ENCODE measurements at regions not wholly inside any gene's neighbourhood (a gene's known extent, or its start where the extent isn't known, plus 50 kb on each side); places are given as distances from the start of the nearest gene placed in this dataset.

DNA sequence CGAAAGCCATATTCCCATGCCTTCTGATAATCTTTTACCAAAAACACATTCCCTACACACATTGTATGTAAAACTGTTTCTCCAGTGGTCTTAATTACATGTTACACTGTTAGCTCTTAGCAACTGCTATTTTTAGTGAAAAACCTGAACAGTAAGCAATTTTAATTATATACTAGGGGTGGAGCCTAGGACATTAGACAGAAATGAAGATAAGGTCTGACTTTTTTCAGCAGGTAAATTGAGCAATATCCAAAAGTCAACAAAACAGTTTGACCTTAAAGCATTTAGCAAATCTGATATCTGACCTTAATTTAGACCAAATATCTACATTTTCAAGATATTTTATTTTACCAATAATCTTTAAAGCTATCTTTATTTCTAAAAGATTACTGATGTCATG is 60.2 kb downstream of the PDE6H start:
- H3K36me3 Mint-ChIP-seq, result no peaks in the 10 kb centered on the region
- no peak overlapping the region for H3K27ac Mint-ChIP-seq
- no peak overlapping the region for H3K4me3 Mint-ChIP-seq
- DNase-seq (ENCODE audit: low spot score in 2 of 2) (no peak), ATAC-seq (no peak)
- peaks cover 2% of the 10 kb centered on the region for H3K9me3 Mint-ChIP-seq
- no peaks in the 10 kb centered on the region for H3K4me1 Mint-ChIP-seq

DNA sequence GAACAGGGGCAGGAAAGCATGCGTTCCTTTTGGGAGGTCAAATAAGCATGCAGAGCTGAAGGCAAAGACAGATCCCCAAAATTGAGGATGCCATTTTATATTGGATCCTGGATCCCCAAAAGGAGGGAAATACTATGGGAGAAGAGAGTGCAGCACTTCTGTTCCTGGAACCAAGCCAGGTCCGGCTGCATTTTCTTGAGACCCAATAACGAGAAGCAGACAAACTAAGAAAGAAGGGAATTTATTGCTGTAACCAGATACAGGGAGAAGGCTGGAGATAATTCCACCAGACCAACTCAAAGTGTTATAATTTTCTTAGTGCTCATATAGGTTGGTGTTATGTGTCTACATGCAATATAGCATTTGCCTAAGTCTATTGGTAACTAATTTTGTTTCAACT is 60.8 kb downstream of the PDE6H start:
- DNase-seq (ENCODE audit: low spot score in 2 of 2) (no peak), ATAC-seq (no peak)
- Mint-ChIP-seq H3K4me3 (no peak overlapping the region), H3K27ac (no peak overlapping the region), H3K9me3 (no peaks in the 10 kb centered on the region), H3K4me1 (no peaks in the 10 kb centered on the region), H3K36me3 (no peaks in the 10 kb centered on the region)

DNA sequence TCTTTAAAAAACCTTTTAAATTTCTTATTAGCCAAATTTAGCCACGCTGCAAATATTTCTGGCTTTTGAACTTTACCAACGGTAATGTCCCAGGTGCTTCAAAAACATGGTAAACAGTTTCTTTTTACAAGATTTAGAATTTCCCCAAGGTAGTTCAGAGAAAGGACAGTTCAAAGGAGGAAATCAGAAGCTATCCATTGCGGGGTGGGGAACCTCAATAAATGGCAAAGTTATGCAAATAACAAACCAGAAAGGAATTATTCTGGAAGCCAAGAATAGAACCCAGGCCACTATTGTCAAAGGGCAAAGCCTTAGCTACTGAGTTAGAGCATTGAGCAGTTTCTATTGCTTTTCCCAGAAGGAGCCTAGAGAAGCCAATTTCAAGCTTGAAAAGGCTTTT is 62.3 kb downstream of the PDE6H start:
- no peak overlapping the region for H3K27ac Mint-ChIP-seq
- H3K4me3 Mint-ChIP-seq, result no peak overlapping the region
- no peaks in the 10 kb centered on the region for H3K9me3 Mint-ChIP-seq
- DNase-seq (ENCODE audit: low spot score in 2 of 2), result no peak
- no peaks in the 10 kb centered on the region for H3K36me3 Mint-ChIP-seq
- no peak for ATAC-seq
- H3K4me1 Mint-ChIP-seq, result no peaks in the 10 kb centered on the region

DNA sequence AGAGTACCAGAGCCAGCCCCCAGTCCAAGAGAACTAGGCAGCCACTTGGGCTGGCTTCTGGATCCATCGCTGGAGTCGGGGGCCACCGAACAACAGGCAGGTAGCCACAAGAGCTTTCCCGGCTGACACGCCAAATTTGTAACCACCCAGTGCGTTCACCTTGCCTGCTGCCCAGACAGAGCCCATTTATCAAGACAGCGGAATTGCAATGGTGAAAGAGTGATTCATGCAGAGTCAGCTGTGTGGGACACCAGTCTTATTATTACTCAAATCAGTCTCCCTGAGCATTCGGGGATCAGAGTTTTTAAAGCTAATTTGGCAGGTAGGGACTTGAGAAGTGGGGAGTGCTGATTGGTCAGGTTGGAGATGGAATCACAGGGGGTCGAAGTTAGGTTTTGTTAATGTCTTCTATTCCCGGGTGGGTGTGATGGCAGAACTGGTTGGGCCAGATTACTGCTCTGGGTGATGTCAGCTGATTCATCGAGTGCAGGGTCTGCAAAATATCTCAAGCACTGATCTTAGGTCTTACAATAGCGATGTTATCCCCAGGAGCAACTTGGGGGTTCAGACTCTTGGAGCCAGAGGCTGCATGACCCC is 64.3 kb downstream of the PDE6H start:
- Mint-ChIP-seq H3K4me3 (no peak overlapping the region), H3K27ac (no peak overlapping the region), H3K9me3 (no peaks in the 10 kb centered on the region), H3K4me1 (no peaks in the 10 kb centered on the region), H3K36me3 (no peaks in the 10 kb centered on the region)
- DNase-seq (ENCODE audit: low spot score in 2 of 2) (no peak), ATAC-seq (no peak)

DNA sequence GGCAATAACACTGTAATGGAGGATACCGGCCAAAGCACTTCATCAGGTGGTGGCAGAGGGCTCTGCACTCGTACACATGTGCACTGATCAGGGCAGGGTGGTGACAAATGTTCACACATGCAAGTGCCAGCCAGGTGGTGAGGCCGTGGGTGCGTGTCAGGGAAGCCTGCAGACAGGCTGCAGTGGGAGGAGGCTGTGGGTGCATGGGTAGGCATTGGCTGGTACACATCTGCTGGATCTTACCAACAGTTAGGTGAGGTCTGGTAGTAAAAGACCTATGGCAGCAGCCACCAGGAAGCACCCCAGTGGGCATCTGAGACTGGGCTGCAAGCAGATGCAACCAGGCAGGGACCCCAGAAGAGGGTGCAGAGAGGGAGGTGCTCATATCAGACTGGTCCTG is 65.3 kb downstream of the PDE6H start:
- peak; percentile 31 for ATAC-seq
- H3K4me3 Mint-ChIP-seq, result no peak overlapping the region
- no peaks in the 10 kb centered on the region for H3K9me3 Mint-ChIP-seq
- H3K36me3 Mint-ChIP-seq, result no peaks in the 10 kb centered on the region
- H3K27ac Mint-ChIP-seq, result no peak overlapping the region
- no peaks in the 10 kb centered on the region for H3K4me1 Mint-ChIP-seq
- DNase-seq (ENCODE audit: low spot score in 2 of 2), result no peak

DNA sequence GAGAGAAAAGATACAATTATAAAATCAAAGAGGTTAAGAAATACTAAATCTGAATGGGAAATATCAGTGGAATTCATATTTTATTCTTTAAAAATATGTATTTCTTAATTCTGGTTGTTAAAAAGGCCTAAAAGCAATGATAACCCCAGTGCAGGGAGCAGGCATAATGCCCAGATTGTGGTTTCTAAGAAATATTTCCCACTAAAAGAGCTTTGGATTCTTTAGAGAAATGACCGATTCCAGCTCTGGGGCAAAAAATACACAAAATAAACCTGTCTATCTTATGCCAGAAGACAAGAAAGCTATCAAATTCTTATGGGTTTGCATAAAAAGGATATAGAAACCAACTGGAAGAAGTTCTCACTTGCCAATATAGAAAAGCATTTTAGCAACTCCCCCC is 71.6 kb downstream of the PDE6H start:
- Mint-ChIP-seq H3K4me1 (no peaks in the 10 kb centered on the region), H3K36me3 (no peaks in the 10 kb centered on the region), H3K9me3 (no peaks in the 10 kb centered on the region), H3K27ac (no peak overlapping the region), H3K4me3 (no peak overlapping the region)
- ATAC-seq (no peak), DNase-seq (ENCODE audit: low spot score in 2 of 2) (no peak)

DNA sequence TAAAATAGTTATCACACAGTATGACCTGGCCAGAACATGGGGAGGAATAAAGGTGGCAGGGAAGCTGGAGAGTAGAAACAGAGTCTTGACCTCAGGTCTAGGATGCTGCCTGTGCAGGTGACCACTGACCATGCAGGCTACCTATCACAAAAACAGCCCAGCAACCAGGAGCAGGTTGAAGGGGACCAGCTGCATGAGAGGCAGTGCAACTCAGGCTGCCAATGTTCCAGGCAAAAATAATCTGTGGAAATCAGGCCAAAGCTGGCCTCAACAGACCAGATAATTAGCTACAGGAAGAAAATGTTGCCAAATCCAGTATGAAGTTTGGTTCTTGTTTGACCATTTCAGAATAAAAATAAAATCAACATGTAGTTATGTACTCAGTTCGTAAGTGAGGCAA is 72.6 kb downstream of the PDE6H start:
- no peak for DNase-seq (ENCODE audit: low spot score in 2 of 2)
- H3K4me3 Mint-ChIP-seq, result no peak overlapping the region
- no peak overlapping the region for H3K27ac Mint-ChIP-seq
- H3K9me3 Mint-ChIP-seq, result no peaks in the 10 kb centered on the region
- ATAC-seq, result no peak
- H3K4me1 Mint-ChIP-seq, result no peaks in the 10 kb centered on the region
- no peaks in the 10 kb centered on the region for H3K36me3 Mint-ChIP-seq

DNA sequence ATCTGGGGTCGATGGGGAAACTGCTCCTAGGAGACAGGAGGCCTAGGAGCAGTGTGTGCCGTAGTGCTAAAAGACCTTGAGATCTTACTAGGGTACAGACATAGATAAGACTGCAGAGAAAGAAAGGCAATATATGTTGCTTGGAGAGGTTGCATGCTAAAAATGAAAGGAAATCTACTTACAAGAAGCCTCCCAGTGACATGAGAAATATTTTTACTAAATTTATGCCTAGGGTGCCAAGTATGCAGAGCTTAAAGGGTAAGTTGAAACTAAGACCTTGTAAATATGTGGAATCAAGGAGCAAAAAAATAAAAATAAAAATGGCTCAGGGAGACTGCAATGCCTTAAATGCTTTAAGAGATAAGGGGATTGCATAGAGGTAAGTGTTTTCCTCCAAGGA is 74.8 kb downstream of the PDE6H start:
- Mint-ChIP-seq H3K4me1 (no peaks in the 10 kb centered on the region), H3K9me3 (no peaks in the 10 kb centered on the region), H3K36me3 (no peaks in the 10 kb centered on the region), H3K27ac (no peak overlapping the region), H3K4me3 (no peak overlapping the region)
- ATAC-seq (no peak), DNase-seq (ENCODE audit: low spot score in 2 of 2) (no peak)

DNA sequence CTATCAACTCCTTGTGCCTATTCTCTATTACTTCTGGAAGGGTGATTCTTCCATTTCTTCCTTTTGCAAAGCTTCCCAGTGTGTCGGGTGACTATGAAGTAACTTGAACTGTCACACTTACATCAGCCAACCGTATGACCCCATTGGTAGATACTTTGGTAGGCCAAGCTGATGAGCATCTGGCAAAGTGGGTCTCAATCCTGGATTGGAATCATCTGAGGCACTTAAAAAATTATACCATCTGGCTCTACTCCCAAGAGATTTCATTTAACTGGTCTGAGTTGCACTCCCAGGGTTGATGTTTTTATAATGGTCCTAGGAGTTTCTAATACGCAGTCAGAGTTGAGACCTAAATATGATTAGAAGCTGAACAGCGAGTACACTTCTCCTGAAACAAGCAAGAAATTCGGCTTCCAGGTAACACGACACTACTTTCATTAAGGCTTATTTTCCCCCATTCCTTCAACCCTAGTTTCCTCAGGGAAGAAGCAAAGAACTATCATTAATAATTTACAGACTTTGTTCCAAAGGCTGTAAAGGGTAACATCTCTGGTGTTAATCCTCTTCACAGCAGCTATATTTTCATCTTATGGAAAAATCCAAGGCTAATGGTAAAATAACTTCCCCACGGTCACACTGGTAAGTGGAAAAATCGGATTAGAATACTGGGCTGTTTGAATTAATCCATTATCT is 76.8 kb downstream of the PDE6H start:
- DNase-seq (ENCODE audit: low spot score in 2 of 2), result no peak
- ATAC-seq, result no peak
- H3K36me3 Mint-ChIP-seq, result no peaks in the 10 kb centered on the region
- no peak overlapping the region for H3K4me3 Mint-ChIP-seq
- H3K27ac Mint-ChIP-seq, result no peak overlapping the region
- no peaks in the 10 kb centered on the region for H3K4me1 Mint-ChIP-seq
- no peaks in the 10 kb centered on the region for H3K9me3 Mint-ChIP-seq

DNA sequence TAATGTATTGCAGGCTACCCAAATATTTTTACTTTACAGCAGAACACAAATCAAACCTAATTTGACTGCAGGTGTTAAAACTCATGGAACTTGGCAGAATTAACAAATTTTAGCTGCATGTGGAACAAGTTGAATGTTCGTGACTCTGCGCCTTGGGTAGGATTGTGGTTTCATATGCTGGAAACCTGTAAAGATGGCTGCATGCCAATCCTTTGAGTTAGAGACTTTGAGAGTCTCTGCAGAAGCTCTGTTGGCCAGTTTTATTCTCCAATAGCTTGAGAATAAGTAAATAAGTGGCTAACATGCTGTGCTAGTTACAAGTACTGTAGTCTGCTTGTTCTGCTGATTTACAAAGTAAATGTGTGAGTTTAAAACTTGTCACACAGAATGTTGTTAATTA is 77.8 kb downstream of the PDE6H start:
- Mint-ChIP-seq H3K4me3 (no peak overlapping the region), H3K36me3 (no peaks in the 10 kb centered on the region), H3K27ac (no peak overlapping the region), H3K4me1 (no peaks in the 10 kb centered on the region), H3K9me3 (no peaks in the 10 kb centered on the region)
- no peak for ATAC-seq
- no peak for DNase-seq (ENCODE audit: low spot score in 2 of 2)

DNA sequence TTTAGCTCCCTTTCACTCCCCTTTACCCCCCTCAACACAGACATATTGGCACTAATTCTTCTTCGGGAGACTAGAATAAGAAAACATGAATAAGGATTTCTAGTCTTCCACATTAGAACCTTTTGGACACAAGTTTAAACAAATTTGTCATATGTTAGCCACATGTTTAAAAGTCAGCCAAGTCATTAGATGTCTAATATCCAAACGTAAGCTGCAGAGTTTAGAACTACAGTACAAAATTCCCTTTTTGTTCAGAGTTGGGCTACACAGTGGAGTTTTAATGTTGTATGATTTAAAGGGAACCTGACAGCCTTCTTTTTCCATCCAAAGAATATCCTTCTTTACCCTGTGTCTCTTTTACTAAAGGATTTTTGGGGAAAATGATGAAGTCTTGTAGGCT is 79.8 kb downstream of the PDE6H start:
- Mint-ChIP-seq H3K9me3 (no peaks in the 10 kb centered on the region), H3K27ac (no peak overlapping the region), H3K4me1 (no peaks in the 10 kb centered on the region), H3K36me3 (no peaks in the 10 kb centered on the region), H3K4me3 (no peak overlapping the region)
- ATAC-seq, result no peak
- DNase-seq (ENCODE audit: low spot score in 2 of 2), result no peak

DNA sequence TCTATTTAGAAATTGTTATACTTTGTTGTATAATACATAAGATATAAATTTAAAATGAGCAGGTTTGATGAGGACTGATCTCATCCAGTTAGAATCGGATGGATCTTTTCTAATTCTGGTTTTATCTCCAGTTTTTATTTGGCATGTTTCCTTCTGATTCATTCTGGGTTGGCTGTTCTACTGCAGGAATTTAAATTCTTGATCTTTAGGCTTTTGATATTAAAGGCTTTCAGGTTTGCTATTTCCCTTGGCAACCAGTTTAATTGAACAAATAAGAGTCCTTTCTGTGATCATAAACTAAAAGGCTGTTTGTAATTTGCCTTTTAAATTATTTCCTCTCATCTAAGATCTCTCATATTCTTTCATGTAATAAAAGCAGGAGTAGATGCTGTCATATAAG is 83.4 kb downstream of the PDE6H start:
- ATAC-seq (no peak), DNase-seq (ENCODE audit: low spot score in 2 of 2) (no peak)
- no peaks in the 10 kb centered on the region for H3K9me3 Mint-ChIP-seq
- H3K27ac Mint-ChIP-seq, result no peak overlapping the region
- H3K4me3 Mint-ChIP-seq, result no peak overlapping the region
- no peaks in the 10 kb centered on the region for H3K36me3 Mint-ChIP-seq
- no peaks in the 10 kb centered on the region for H3K4me1 Mint-ChIP-seq

Data from stimulated activated effector memory CD8-positive, alpha-beta T cell treated with anti-CD3 and anti-CD28 coated beads, Interleukin-12 subunit alpha, Interleukin-12 subunit beta, amount 100 ng/mL, for 72 hours (primary cell).